ENCODE measurements at regions not wholly inside any gene's neighbourhood (a gene's known extent, or its start where the extent isn't known, plus 50 kb on each side); places are given as distances from the start of the nearest gene placed in this dataset.

- TF ChIP-seq MAX (IDR thresholded peaks at IDR 0.05) (no peak), FOXA1 (IDR thresholded peaks at IDR 0.05) (no peak), CTCF (IDR thresholded peaks at IDR 0.05; ENCODE audit: low read depth, low read length, missing input control) (no peak), JUND (IDR thresholded peaks at IDR 0.05) (no peak), EGR1 (IDR thresholded peaks at IDR 0.05; ENCODE audit: low read depth in 2 of 2) (no peak)
- WGBS: 82% methylated on average over 1 of the region's 1 CpG
- H3K9ac ChIP-seq (ENCODE audit: low read depth in 1 of 2, low read length in 2 of 2): no peak overlapping the region
- H3K27ac ChIP-seq (ENCODE audit: low read depth in 1 of 2, low read length in 2 of 2): no peak overlapping the region
- no peak overlapping the region for H3K4me3 ChIP-seq (ENCODE audit: low read depth in 1 of 3, low read length in 3 of 3)
- DNase-seq (ENCODE audit: low spot score): no peak
- no peaks in the 10 kb centered on the region for H3K27me3 ChIP-seq (ENCODE audit: control insufficient read depth in 4 of 4, insufficient read depth in 4 of 4, low read length in 3 of 4)
- H3K36me3 ChIP-seq (ENCODE audit: control insufficient read depth in 4 of 4, insufficient read depth in 3 of 4, low read depth in 1 of 4, low read length in 3 of 4): no peaks in the 10 kb centered on the region
- no peaks in the 10 kb centered on the region for H3K4me1 ChIP-seq (ENCODE audit: control insufficient read depth in 4 of 4, insufficient read depth in 4 of 4, low read length in 3 of 4)
- H3K9me3 ChIP-seq (ENCODE audit: control insufficient read depth in 4 of 4, low read length in 3 of 4): peaks cover 0 to 2% (median 0%) of the 10 kb centered on the region in 4 donors
Measured at GRCh38 chr2:118593257-118593656, 254.2 kb downstream of the EN1 start.

- H3K27ac ChIP-seq (ENCODE audit: low read depth in 1 of 2, low read length in 2 of 2): no peak overlapping the region
- no peaks in the 10 kb centered on the region for H3K36me3 ChIP-seq (ENCODE audit: control insufficient read depth in 4 of 4, insufficient read depth in 3 of 4, low read depth in 1 of 4, low read length in 3 of 4)
- H3K9me3 ChIP-seq (ENCODE audit: control insufficient read depth in 4 of 4, low read length in 3 of 4): no peaks in the 10 kb centered on the region
- H3K4me3 ChIP-seq (ENCODE audit: low read depth in 1 of 3, low read length in 3 of 3): no peak overlapping the region
- WGBS: 84% methylated on average over 7 of the region's 7 CpGs
- no peaks in the 10 kb centered on the region for H3K4me1 ChIP-seq (ENCODE audit: control insufficient read depth in 4 of 4, insufficient read depth in 4 of 4, low read length in 3 of 4)
- no peak for TF ChIP-seq REST (IDR thresholded peaks at IDR 0.05)
- TF ChIP-seq HNF4A (conservative IDR thresholded peaks at IDR 0.05): no peak
- TF ChIP-seq JUND (IDR thresholded peaks at IDR 0.05): no peak
- TF ChIP-seq EGR1 (IDR thresholded peaks at IDR 0.05; ENCODE audit: low read depth in 2 of 2): no peak
- no peak for TF ChIP-seq HNF4G (IDR thresholded peaks at IDR 0.05)
- no peak for TF ChIP-seq MAX (IDR thresholded peaks at IDR 0.05)
- H3K9ac ChIP-seq (ENCODE audit: low read depth in 1 of 2, low read length in 2 of 2): no peak overlapping the region
- DNase-seq (ENCODE audit: low spot score): no peak
- no peaks in the 10 kb centered on the region for H3K27me3 ChIP-seq (ENCODE audit: control insufficient read depth in 4 of 4, insufficient read depth in 4 of 4, low read length in 3 of 4)
Measured at GRCh38 chr2:118591223-118591622, 256.2 kb downstream of the EN1 start.

GRCh38 chr2:118589721-118590120, 257.7 kb downstream of the EN1 start:
- H3K4me3 ChIP-seq (ENCODE audit: low read depth in 1 of 3, low read length in 3 of 3): no peak overlapping the region
- no peak for TF ChIP-seq MAX (IDR thresholded peaks at IDR 0.05)
- no peak for TF ChIP-seq FOXA2 (IDR thresholded peaks at IDR 0.05)
- TF ChIP-seq HNF4A (conservative IDR thresholded peaks at IDR 0.05): no peak
- TF ChIP-seq NR2F2 (IDR thresholded peaks at IDR 0.05): no peak
- TF ChIP-seq HNF4G (IDR thresholded peaks at IDR 0.05): no peak
- TF ChIP-seq CTCF (IDR thresholded peaks at IDR 0.05; ENCODE audit: low read depth, low read length, missing input control): no peak
- no peak for TF ChIP-seq SP1 (IDR thresholded peaks at IDR 0.05)
- TF ChIP-seq ATF3 (IDR thresholded peaks at IDR 0.05): no peak
- TF ChIP-seq JUND (IDR thresholded peaks at IDR 0.05): no peak
- no peak for TF ChIP-seq EGR1 (IDR thresholded peaks at IDR 0.05; ENCODE audit: low read depth in 2 of 2)
- no peak for TF ChIP-seq TAF1 (conservative IDR thresholded peaks at IDR 0.05)
- no peak for TF ChIP-seq RXRA (IDR thresholded peaks at IDR 0.05)
- TF ChIP-seq FOXA1 (IDR thresholded peaks at IDR 0.05): no peak
- no peak for TF ChIP-seq ZBTB33 (IDR thresholded peaks at IDR 0.05)
- no peak for TF ChIP-seq RAD21 (IDR thresholded peaks at IDR 0.05)
- 88% methylated on average over 3 of the region's 3 CpGs for WGBS
- DNase-seq (ENCODE audit: low spot score): no peak
- H3K4me1 ChIP-seq (ENCODE audit: control insufficient read depth in 4 of 4, insufficient read depth in 4 of 4, low read length in 3 of 4): no peaks in the 10 kb centered on the region
- no peaks in the 10 kb centered on the region for H3K27me3 ChIP-seq (ENCODE audit: control insufficient read depth in 4 of 4, insufficient read depth in 4 of 4, low read length in 3 of 4)
- no peaks in the 10 kb centered on the region for H3K9me3 ChIP-seq (ENCODE audit: control insufficient read depth in 4 of 4, low read length in 3 of 4)
- H3K9ac ChIP-seq (ENCODE audit: low read depth in 1 of 2, low read length in 2 of 2): no peak overlapping the region
- no peaks in the 10 kb centered on the region for H3K36me3 ChIP-seq (ENCODE audit: control insufficient read depth in 4 of 4, insufficient read depth in 3 of 4, low read depth in 1 of 4, low read length in 3 of 4)
- H3K27ac ChIP-seq (ENCODE audit: low read depth in 1 of 2, low read length in 2 of 2): no peak overlapping the region

All from liver (tissue), 8 donors.